Epidermal melanocyte (primary cell): ENCODE measurements at regions not wholly inside any gene's neighbourhood (a gene's known extent, or its start where the extent isn't known, plus 50 kb on each side); places are given as distances from the start of the nearest gene placed in this dataset.
"Not testable (repeated sequence)": the region's sequence is repeated elsewhere in the genome, so short reads cannot be mapped to it uniquely, and the experiment has no call there.

Experiments used
- DNase-seq: peaks from one replicate; pipeline ENCODE4 v3.0.0; 2011; ENCODE audit warnings: low spot score; ENCODE audit not compliant: insufficient read length

- not testable (repeated sequence) for DNase-seq
Observed at GRCh38 chr6:166846446-166847142, 109.8 kb downstream of the RNASET2 start.

DNA sequence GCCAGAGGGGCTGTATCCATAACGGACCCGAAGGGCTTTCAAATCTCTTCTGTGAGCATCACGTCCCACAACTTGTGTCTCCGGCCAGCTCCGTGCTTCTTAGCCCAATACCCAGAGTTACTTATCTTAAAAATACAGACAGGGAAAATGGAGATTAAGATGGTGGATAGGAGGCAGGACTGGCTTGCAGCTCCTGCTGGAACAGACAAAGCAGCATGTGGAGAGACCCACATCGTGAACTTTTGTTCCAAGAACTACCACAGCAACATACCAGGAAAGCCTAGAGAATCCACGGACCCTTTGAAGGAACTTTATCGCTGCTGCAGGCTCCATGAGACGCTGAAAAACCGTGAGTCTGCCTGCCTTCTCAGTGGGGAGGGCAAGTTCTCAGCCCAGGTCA lies 113.7 kb downstream of the RNASET2 start:
- no peak for DNase-seq

- DNase-seq = no peak
Observed at GRCh38 chr6:166841216-166841615, 115.1 kb downstream of the RNASET2 start.

GRCh38 chr6:166839569-166839968 lies 116.8 kb downstream of the RNASET2 start:
- no peak for DNase-seq

- no peak for DNase-seq
Observed at GRCh38 chr6:166838987-166839386, 117.4 kb downstream of the RNASET2 start.

DNA sequence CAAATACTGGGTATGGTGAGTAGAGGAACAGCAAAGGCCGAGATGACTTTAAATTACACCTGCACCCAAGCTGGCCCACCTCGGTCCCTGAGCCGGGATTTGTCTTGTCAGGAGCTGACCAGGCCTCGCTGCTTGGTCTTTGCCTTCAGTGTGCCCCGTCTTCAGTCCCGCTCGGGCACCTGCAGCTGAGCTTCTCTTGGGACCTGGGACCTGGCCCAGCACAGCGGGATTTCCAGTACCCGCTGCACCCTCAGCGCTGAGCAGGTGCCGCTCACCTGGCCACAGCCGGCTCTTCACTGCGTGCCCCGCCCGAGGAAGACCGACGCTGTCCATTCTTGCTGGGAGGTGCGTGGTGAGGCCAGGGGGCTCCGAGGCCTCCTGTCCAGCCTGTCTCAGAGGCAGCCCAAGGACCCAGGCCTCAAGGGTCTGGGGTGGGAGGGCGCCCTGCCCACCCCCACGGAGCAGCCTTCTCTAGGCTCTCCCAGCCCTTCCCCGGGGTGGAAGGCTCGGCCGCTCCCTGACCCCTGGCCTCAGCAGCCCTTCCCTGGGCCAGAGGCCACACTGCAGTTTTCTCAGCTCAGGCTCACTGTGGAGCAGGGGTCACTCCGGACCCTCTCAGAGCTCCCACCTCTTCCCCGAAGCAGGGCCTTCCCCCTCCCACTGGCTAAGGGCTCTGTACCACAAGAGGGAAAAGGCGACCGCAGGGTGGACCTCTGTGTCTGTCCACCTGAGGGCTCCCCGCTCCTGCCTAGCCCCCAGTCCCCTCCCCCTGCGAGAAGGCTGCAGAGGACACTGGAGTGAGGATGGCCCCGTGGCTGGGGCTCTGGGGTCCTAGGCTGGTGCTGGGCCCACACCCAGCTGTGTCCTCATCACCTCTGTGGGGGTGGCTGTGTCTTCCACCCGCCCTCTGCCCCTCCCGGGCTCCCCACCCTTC lies 119.3 kb downstream of the RNASET2 start:
- DNase-seq = no peak

- no peak for DNase-seq
Observed at GRCh38 chr6:166834049-166834448, 122.3 kb downstream of the RNASET2 start.

GRCh38 chr6:166830891-166831363 lies 125.4 kb downstream of the RNASET2 start:
- no peak for DNase-seq

- DNase-seq = no peak
Observed at GRCh38 chr6:166830185-166830890, 126.0 kb downstream of the RNASET2 start.

DNA sequence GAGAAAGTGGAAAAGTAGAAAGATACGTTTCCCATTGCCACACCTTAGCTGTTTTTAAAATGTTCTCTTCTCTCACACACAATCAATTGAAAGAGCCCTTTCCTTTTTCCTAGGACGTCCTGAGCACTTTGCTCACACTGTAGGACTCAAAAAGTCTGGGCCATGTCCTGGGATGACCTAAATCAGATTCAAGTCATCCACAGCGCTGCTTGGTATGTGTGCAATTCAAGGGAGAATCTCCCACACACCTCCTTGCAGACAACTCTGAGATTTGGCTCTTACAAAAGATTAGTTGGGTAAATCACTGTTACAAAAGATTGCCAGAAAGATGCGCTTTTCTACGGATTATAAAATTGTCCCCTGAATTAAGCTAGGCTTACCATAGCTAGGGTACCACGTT lies 130.1 kb downstream of the RNASET2 start:
- DNase-seq = no peak

DNA sequence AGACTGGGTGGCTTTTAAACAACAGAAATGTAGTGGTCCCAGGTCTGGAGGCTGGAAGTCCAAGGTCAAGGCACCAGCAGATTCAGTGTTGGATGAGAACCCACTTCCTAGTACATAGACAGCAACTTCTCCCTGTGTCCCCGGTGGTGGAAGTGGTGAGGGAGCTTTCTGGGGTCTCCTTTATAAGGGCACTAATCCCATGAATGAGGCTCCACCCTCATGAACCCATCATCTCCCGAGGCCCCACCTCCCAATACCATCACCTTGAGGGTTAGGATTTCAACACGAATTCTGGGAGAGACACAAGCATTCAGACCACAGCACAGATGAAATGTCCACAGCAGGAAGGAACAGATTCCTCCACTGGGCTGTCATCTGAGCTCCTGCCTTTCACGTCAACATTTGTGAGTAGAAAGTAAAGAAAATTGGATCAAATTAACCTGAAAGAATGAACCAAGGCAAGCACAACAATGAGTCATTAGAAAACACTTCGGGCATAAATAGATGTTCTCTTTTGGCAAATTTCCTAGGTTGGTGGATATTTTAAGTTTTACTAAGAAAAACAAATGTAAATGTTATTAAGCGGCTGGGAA lies 130.7 kb downstream of the RNASET2 start:
- peak; percentile 40 for DNase-seq

DNA sequence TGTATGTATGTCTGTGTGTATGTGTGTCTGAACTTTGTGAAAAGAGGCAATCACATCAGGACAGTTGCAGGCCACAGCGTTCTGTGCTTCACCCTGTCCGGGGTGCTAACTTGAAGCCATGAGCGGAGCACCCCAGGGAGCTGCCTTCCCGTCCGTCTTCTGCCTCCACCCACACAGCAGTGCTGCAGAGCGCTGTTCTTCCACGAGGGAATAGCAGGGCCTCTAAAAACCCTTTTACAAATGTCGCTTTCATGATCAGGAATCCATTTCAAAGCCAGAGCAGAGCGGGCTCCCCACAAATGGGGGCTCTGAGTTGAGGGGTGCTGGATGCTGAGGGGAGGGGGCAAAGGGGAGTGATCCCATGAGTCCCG lies 131.5 kb downstream of the RNASET2 start:
- DNase-seq = no peak

DNA sequence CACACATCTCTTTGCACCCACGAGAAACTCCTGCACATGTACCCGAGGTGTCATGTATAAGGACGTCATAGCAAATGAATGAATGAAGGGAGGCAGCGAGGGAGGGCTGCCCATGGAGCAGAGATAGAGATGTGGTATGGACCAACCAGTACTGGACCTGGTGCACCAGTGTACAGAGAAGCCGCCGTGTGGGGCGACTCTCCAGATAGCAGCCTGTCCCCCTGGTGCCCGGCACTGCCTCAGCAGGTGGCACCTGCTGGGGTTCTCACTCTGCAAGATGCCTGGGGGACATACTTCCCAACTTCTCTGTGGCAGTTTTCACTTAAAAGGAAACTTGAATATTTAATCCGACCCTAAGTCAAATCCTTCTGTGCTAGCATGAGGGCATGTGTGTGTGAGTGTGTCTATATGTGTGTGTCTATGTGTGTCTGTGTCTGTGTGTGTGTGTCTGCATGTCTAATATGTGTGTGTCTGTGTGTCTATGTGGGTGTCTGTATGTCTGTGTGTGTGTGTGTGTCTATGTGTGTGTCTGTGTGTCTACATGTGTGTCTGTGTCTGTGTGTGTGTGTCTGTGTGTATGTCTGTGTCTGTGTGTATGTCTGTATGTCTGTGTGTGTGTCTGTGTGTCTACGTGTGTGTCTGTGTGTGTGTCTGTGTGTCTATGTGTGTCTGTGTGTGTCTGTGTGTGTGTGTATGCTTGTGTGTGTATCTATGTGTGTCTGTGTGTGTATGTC lies 132.0 kb downstream of the RNASET2 start:
- DNase-seq = no peak

GRCh38 chr6:166822609-166823008 lies 133.7 kb downstream of the RNASET2 start:
- no peak for DNase-seq

DNA sequence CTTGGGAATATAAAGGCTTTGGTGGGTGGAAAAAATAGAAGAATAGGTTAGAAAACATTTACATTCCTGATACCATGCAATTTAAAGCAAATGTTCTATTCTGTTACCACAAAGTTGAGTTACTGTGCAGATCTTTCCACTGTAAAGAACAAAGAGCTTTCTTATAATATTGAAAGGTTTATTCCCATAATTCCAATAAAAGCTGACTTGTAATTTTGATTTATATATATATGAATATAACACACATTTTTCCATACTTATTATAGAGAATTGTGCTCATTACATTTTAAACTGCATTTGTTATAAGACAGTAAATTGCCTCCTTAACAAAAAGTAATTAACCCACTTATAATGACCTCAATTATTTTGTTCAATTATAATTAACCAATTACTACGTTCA lies 135.9 kb downstream of the RNASET2 start:
- no peak for DNase-seq

GRCh38 chr6:166820070-166820469 lies 136.3 kb downstream of the RNASET2 start:
- no peak for DNase-seq

DNA sequence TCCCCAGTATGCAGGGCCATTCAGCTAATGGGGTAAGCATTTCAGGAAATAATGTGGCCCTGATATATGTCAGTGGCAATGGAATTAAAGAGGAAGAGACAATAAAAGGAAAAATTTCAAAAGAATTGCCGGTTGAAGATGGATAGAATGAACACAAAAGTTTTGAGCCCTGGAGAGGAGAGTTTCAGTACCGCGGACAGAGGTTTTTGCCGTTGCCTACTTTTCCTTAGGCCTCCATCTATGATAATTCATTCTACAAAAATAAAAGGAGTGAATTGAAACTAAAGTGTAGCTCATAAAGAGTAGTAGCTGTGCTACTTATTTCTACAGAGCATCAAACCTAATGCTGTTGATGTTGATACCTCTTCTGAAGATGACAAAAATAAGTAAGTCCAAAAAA lies 140.7 kb downstream of the RNASET2 start:
- DNase-seq = no peak

DNA sequence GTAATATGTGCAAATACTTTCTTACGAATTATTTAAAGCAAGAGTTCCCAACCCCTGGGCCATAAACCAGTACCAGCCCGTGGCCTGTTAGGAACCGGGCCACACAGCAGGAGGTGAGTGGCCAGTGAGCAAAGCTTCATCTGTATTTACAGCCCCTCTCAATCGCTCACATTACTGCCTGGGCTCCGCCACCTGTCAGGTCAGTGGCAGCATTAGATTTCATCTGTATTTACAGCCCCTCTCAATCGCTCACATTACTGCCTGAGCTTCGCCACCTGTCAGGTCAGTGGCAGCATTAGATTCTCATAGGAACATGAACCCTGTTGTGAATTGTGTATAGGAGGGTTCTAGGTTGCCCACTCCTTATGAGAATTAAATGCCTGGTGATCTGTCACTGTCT lies 142.0 kb downstream of the RNASET2 start:
- no peak for DNase-seq

GRCh38 chr6:166813461-166813860 lies 142.9 kb downstream of the RNASET2 start:
- DNase-seq = no peak

DNA sequence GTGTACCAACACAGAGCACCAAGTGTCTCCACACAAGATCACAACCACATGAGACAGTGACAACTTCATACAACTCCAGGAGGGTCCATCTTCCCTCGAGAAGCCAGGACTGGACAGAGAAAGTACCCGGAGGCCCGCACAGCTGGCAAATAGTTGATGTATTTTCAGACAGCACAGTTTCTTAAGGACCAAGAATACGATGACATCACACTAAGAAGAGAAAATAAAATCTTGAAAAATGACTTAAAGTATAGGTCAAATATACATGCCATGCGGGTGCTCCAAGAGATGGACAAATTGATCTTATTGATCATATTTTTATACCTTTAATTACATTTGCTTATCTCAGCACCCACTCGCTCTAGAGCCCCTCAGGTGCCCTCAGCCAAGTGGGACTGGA lies 145.5 kb downstream of the RNASET2 start:
- DNase-seq = no peak

- no peak for DNase-seq
Observed at GRCh38 chr6:166809721-166810120, 146.6 kb downstream of the RNASET2 start.
